ENCODE measurements at regions not wholly inside any gene's neighbourhood (a gene's known extent, or its start where the extent isn't known, plus 50 kb on each side); places are given as distances from the start of the nearest gene placed in this dataset.
"Not testable (repeated sequence)": the region's sequence is repeated elsewhere in the genome, so short reads cannot be mapped to it uniquely, and the experiment has no call there.

- no peak for TF ChIP-seq ZFX (IDR thresholded peaks at IDR 0.05)
- no peak for TF ChIP-seq CTCF (conservative IDR thresholded peaks at IDR 0.05)
Measured at GRCh38 chr2:102893870-102894269, 132.0 kb downstream of the TMEM182 start.

GRCh38 chr2:102895376-102895775, 133.5 kb downstream of the TMEM182 start:
- TF ChIP-seq ZFX (IDR thresholded peaks at IDR 0.05) (no peak), CTCF (conservative IDR thresholded peaks at IDR 0.05) (no peak)
- H3K27ac ChIP-seq, result no peak overlapping the region

More at GRCh38 chr2:102893870-102894269, 132.0 kb downstream of the TMEM182 start:
- no peak overlapping the region for H3K27ac ChIP-seq

DNA sequence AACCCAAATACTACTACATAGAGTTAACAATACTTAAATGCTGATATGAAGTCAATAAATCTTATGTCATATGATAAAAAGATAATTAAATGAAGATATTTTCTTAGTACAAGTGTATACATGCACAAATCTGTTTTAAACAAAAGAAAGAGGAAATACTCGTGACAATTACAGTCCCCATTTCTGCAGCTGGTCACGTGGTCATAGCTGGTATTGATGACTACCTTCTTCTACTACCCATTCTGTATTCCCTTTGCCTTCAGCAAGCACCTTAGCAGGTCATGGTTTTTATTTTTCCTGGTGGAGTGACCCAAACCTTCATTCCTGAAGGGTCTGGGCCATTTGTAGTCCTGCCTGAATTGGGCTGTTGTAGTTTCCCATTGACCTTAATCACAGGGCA, 147.4 kb downstream of the TMEM182 start:
- not testable (repeated sequence) for H3K27ac ChIP-seq

DNA sequence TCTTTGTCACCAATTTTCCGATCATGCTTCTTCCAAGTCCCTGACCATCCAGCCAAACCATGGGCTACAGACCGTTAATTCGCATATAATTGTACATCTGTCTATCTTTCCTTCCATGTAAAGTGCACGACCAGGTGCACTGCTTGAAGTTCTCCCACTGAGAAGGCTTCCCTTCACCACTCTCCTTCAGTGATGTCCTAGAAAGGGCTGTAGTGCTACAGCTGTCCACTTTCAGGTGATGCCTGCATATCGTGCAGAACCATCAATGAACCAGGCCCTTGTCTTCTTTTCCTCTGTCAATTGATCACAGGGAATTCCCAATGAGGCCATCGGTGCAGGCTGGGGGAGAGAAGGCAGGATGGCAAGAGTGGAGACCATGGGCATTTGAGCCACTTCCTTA, 148.9 kb downstream of the TMEM182 start:
- no peak overlapping the region for H3K27ac ChIP-seq
- no peak for TF ChIP-seq ZFX (IDR thresholded peaks at IDR 0.05)
- no peak for TF ChIP-seq CTCF (conservative IDR thresholded peaks at IDR 0.05)

- no peak overlapping the region for H3K27ac ChIP-seq
- TF ChIP-seq CTCF (conservative IDR thresholded peaks at IDR 0.05), result no peak
- TF ChIP-seq ZFX (IDR thresholded peaks at IDR 0.05), result no peak
Measured at GRCh38 chr2:102915128-102915527, 153.3 kb downstream of the TMEM182 start.

GRCh38 chr2:102922321-102922720, 160.5 kb downstream of the TMEM182 start:
- TF ChIP-seq ZFX (IDR thresholded peaks at IDR 0.05), result no peak
- no peak for TF ChIP-seq CTCF (conservative IDR thresholded peaks at IDR 0.05)
- no peak overlapping the region for H3K27ac ChIP-seq

- no peak for TF ChIP-seq CTCF (conservative IDR thresholded peaks at IDR 0.05)
- no peak for TF ChIP-seq ZFX (IDR thresholded peaks at IDR 0.05)
- no peak overlapping the region for H3K27ac ChIP-seq
Measured at GRCh38 chr2:102925003-102925402, 163.2 kb downstream of the TMEM182 start.

GRCh38 chr2:102927854-102928267, 166.0 kb downstream of the TMEM182 start:
- TF ChIP-seq ZFX (IDR thresholded peaks at IDR 0.05), result no peak
- no peak for TF ChIP-seq CTCF (conservative IDR thresholded peaks at IDR 0.05)
- no peak overlapping the region for H3K27ac ChIP-seq

Data from C4-2B (cell line).